Stimulated activated CD4-positive, alpha-beta T cell treated with anti-CD3 and anti-CD28 coated beads, Interleukin-2, amount 100 ng/mL, for 48 hours (primary cell): ENCODE measurements at regions not wholly inside any gene's neighbourhood (a gene's known extent, or its start where the extent isn't known, plus 50 kb on each side); places are given as distances from the start of the nearest gene placed in this dataset.
"Not testable (repeated sequence)": the region's sequence is repeated elsewhere in the genome, so short reads cannot be mapped to it uniquely, and the experiment has no call there.

Experiments used
- DNase-seq, 2 donors: peaks; one replicate each; pipeline ENCODE4 v3.0.0-alpha.2; 2020

DNA sequence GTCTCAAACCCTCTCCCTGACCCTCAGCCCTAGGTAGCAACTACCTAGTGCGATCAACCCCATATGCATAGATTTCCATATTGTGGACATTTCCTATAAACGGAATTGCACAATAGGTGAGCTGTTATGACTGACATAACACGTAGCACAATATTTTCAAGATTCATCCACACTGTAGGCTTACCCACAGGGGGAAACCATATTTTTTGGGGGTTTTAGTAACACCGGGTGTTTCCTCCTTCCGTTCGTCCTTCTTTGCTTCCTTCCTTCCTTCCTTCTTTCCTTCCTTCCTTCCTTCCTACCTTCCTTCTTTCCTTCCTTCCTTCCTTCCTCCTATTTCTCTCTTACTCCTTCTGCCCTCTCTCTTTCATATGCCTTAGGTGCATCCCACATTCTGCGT, 524.2 kb downstream of the CWH43 start:
- not testable (repeated sequence) for DNase-seq

- DNase-seq: not testable (repeated sequence)
These were observed 525.3 kb downstream of the CWH43 start for GRCh38 chr4:49511353-49511752.

DNA sequence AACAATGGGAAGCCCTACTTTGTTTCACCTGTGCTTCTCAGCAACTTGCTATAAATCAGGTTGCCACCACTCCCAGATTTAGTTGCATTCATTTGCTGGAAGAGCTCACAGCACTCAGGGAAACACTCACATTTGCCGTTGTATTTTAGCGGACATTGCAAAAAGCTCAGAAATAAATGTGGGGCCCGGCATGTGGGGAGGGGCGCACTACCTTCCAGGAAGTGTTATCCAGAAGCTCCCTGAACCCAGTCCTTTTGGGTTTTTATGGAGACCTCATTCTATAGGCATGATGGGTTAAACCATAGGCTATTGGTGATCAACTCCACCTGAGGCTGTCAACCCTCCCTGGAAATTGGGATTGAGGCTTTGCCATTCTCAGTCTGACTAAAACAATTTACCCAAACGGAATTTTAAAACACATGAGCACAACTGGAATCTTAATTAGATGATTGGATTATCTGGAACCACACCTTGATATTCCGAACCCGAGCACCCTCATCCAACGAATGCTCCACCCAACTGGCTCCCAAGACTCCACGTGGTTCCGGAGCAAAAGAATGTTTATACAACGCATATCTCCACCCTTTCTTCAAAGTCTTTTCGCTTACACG, 525.9 kb downstream of the CWH43 start:
- DNase-seq: not testable (repeated sequence)

- peak in 1 of 2 donors; percentile 2 for DNase-seq
These were observed 526.8 kb downstream of the CWH43 start for GRCh38 chr4:49512641-49513545.

DNA sequence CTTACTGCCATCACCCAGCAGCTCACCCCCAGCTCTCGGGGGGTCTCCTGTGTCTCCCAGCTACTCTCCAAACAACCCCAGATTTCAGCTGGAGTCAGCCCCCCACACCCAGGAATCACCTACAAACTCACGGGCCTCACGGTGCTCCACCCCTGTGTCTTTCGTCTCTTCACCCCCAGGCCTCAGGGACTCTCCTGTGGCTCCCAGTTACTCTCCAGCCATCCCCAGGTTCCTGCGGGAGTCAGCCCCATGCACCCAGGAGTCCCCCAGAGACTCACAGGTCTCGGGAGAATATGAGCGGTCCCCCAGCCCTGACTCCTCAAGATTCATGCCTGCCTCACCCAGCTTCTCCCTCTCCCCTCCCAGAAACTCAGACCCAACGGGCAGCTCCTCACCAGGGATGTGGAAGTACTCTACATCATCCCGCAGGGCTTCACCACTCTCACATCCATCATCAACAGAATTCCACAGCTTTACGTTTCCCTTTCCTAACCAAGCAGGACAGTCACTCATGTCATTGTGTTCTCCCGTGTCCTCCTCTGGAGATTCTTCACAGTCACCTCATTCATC, 527.6 kb downstream of the CWH43 start:
- DNase-seq: not testable (repeated sequence)

DNA sequence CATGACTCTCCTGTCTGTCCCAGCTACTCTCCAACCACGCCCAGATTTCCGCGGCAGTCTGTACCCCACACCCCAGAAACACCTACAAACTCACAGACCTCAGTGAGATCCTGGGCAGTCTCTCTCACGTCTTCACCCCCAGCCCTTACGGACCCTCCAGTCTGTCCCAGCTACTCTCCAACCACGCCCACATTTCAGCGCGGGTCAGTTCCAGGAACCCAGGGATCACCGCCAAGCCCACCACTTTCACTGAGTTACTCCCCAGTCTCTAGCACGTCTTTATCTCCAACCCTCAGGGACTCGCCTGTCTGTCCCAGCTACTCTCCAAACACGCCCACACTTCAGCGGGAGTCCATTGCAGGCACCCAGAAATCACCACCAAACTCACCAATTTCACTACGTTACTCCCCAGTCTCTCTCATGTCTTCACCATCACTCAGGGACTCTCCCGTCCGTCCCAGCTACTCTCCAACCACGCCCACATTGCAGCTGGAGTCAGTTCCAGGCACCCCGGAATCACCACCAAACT, 528.2 kb downstream of the CWH43 start:
- DNase-seq: peak in 1 of 2 donors; percentile 2

GRCh38 chr4:49514841-49515240, 528.8 kb downstream of the CWH43 start:
- not testable (repeated sequence) for DNase-seq

DNA sequence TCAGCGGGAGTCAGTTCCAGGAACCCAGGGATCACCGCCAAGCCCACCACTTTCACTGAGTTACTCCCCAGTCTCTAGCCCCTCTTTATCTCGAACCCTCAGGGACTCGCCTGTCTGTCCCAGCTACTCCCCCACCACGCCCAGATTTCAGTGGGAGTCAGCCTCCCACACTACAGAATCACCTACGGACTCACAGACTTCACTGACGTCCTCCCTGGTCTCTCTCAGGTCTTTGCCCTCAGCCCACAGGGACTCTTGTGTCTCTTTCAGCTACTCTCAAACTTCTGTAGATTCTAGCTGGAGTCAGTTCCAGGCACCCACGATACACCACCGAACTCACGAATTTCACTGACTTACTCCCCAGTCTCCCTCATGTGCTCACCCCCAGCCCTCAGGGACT, 529.2 kb downstream of the CWH43 start:
- not testable (repeated sequence) for DNase-seq

DNA sequence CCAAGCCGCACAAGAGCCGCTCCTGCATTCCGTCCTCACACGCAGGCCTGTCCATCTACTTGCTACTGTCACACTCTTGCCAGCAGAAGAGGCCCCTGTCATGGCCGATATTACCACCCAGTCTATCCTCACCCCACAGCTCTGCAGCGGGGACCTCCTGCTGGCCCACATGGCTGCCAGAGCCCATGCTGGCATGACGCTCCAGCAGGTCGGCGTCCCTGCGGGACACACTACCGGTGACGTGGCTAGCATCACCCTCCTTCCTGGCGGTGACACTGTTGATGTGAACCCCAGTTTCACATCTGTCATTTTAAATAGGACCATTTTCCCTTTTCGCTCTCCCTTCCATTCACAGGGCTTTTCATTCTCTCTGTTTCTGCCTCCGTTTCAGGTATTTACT, 530.0 kb downstream of the CWH43 start:
- not testable (repeated sequence) for DNase-seq

- DNase-seq: no peak
These were observed 530.7 kb downstream of the CWH43 start for GRCh38 chr4:49516796-49517195.

- not testable (repeated sequence) for DNase-seq
These were observed 531.6 kb downstream of the CWH43 start for GRCh38 chr4:49517485-49518205.

- not testable (repeated sequence) for DNase-seq
These were observed 533.3 kb downstream of the CWH43 start for GRCh38 chr4:49519150-49520035.

GRCh38 chr4:49523816-49524765, 538.0 kb downstream of the CWH43 start:
- DNase-seq: not testable (repeated sequence)

- DNase-seq: not testable (repeated sequence)
These were observed 573.0 kb downstream of the CWH43 start for GRCh38 chr4:49558916-49559676.

DNA sequence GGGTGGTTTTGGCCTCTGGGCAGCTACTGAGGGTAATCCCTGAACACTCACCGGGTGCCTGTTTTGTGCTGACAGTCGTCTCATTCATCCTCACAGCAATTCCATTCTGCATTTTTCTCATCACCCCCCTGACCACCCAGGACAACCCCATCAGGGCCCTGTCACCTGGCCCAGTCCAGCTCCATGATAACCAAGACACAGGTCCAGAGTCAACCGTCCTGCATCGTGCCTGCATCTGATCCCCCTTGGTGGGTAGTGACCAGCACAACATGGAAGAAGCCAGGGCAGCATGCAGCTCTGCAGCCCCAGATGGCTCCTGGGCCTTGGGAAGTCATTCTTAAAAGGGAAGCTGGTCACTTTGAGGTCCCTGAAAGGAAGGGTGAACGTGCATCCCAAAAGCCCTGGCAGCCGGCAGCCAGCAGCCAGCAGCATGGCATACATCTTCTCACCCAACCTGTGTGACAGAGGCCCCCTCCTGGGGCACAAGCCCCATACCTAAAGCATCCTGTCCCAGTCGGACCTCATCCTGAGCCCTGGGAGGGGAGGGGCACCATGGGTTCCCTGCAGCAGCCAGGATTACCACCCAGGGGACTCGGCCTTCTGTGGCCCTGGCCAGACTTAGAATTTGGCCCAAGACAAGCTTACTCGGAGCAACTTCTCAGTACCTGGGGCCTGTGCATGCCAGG, 574.2 kb downstream of the CWH43 start:
- not testable (repeated sequence) for DNase-seq

GRCh38 chr4:49560883-49561282, 574.8 kb downstream of the CWH43 start:
- not testable (repeated sequence) for DNase-seq

DNA sequence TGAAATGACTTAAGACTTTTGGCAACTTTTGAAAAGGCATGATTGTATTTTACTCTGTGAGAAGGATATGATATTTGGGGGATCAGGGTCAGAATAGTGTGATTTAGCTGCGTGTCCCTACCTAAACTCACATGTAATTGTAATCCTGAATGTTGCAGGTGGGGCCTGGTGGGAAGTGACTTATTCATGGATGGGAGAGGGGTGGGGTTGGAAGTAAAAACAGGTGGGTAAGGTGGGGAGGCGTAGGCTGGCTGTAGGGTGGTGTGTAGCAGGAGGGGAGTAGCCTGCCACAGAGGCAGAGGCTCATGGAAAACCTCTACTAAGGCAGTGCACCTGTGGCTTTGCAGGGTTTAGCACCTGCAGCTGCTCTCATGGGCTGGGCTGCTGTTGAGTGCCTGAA, 584.2 kb downstream of the CWH43 start:
- not testable (repeated sequence) for DNase-seq

DNA sequence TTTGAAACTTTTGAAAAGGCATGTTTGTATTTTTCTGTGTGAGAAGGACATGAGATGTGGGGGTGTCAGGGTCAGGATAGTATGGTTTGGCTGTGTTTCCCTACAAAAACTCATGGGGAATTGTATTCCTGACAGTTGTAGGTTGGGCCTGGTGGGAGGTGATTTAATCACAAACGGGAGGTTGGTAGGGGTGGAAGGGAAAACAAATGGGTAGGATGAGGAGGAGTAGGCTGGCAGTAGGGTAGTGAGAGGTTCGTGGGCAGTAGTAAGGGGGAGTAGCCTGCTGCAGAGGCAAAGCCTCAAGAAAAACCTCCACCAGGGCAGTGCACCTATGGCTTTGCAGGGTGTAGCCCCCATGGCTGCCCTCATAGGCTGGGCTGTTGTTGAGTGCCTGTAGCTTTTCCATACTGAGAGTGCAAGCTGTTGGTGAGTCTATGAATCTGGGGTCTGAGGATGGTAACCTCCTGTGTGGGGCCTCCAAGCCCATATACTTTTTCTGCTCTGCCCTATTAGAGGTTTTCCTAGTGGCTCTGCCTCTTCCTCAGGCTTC, 587.7 kb downstream of the CWH43 start:
- not testable (repeated sequence) for DNase-seq

DNA sequence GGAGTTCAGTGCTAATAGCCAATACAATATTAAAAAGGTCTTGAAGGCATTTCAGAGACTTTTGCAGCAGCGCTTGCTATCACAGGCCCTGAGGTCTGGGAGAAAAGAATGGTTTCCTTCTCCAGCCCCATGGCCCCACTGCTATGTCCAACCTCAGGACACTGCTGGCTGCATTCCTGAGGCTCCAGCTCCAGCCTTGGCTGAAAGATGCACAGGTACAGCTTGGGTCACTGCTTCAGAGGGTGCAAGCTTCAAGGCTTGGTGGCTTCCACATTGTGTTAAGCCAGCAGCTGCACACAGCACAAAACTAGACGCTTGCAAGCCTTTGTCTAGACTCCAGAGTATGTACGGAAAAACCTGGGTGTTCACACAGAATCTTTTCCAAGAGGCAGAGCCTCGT, 589.2 kb downstream of the CWH43 start:
- not testable (repeated sequence) for DNase-seq
